SK-N-SH (cell line): ENCODE measurements at regions not wholly inside any gene's neighbourhood (a gene's known extent, or its start where the extent isn't known, plus 50 kb on each side); places are given as distances from the start of the nearest gene placed in this dataset.

Experiments
- CTCF ChIP-seq: fragments of 200-600 bp; sonication (generic); IDR thresholded peaks from 2 replicates; pipeline ENCODE4 v1.6.1; 2017; ENCODE audit warnings: antibody characterized with exemption, mild to moderate bottlenecking, moderate library complexity
- EP300 ChIP-seq, 2 experiments: IDR thresholded peaks; 2 replicates each; pipeline versions ENCODE4 v1.4.0 to v1.6.1; 2012; ENCODE audit warnings: borderline replicate concordance in 1 of 2, low read depth in 1 of 2, low read length in 1 of 2
- FOSL2 ChIP-seq: IDR thresholded peaks from 2 replicates; pipeline ENCODE4 v1.4.0; 2012; ENCODE audit warnings: low read depth, mild to moderate bottlenecking, moderate library complexity, borderline replicate concordance
- GABPA ChIP-seq: IDR thresholded peaks from 2 replicates; pipeline ENCODE4 v1.4.0; 2012; ENCODE audit warnings: low read depth, mild to moderate bottlenecking
- NRF1 ChIP-seq: IDR thresholded peaks from 2 replicates; pipeline ENCODE4 v1.6.1; 2012; ENCODE audit warnings: low read depth, mild to moderate bottlenecking, low read length
- POLR2AphosphoS5 ChIP-seq: IDR thresholded peaks from 2 replicates; pipeline ENCODE4 v1.6.1; 2012; ENCODE audit warnings: low read depth, low read length
- RAD21 ChIP-seq: IDR thresholded peaks from 2 replicates; pipeline ENCODE4 v1.6.1; 2012; ENCODE audit warnings: mild to moderate bottlenecking, low read length
- SMC3 ChIP-seq: IDR thresholded peaks from 2 replicates; pipeline ENCODE4 v1.6.1; 2012; ENCODE audit warnings: low read depth, low read length, improper control_type of control experiment
- TAF1 ChIP-seq: IDR thresholded peaks from 2 replicates; pipeline ENCODE4 v1.6.1; 2012; ENCODE audit warnings: low read depth, mild to moderate bottlenecking, low read length, moderate library complexity, borderline replicate concordance
- TCF12 ChIP-seq: IDR thresholded peaks from 2 replicates; pipeline ENCODE4 v1.4.0; 2012
- USF2 ChIP-seq: fragments of 150-350 bp; IDR thresholded peaks from 2 replicates; pipeline ENCODE4 v1.6.1; 2017; ENCODE audit warnings: antibody characterized with exemption, low read length, low read depth, borderline replicate concordance

GRCh38 chr5:18216729-18217128 lies 582.5 kb downstream of the TAF11L14 start:
- TF ChIP-seq CTCF (no peak), EP300 (IDR thresholded peaks at IDR 0.05; ENCODE audit: borderline replicate concordance in 1 of 2, low read depth in 1 of 2, low read length in 1 of 2) (no peak), TAF1 (no peak), POLR2AphosphoS5 (no peak), USF2 (no peak), RAD21 (no peak), FOSL2 (no peak), SMC3 (no peak), NRF1 (no peak), GABPA (no peak), TCF12 (no peak)
